ENCODE measurements at regions not wholly inside any gene's neighbourhood (a gene's known extent, or its start where the extent isn't known, plus 50 kb on each side); places are given as distances from the start of the nearest gene placed in this dataset.

DNA sequence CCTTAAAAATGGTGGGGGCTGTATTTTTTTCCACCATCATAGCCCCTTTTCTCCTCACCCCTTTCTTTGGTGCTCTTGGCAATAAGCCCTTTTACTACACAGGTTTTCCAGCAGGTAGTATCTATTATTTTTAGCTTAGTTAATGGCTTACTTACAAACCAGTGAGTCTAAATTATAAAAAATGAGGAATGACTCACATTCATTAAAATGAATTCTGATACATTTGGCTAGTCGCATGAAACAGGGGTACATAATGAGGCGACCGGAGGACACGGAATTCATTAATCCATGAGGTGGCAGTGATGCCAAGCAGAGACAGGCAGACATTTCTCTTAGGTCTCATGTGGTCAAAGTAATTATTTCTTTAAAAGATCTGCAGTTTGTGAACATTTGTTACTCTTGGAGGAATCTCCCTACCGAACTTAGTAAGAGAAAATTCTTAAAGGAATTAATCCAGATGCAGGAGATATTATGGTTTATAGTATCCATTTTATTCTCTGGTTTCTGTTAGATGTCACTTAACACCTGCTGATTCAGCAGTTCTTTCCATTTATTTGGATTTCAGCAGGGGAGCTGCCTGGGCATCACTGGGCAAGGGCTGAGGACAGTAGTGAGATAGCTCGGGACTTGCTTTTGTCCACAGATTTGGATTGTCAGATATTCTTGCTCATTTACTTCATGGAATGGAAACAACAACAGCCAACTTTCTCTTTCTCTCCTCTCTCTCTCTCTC, 575.0 kb upstream of the NR3C2 start:
- no peak for TF ChIP-seq POLR2A (IDR thresholded peaks at IDR 0.05)
- TF ChIP-seq EP300 (IDR thresholded peaks at IDR 0.05) = no peak
- no peak for TF ChIP-seq POLR2AphosphoS5 (IDR thresholded peaks at IDR 0.05)
- TF ChIP-seq, protein P1, sequence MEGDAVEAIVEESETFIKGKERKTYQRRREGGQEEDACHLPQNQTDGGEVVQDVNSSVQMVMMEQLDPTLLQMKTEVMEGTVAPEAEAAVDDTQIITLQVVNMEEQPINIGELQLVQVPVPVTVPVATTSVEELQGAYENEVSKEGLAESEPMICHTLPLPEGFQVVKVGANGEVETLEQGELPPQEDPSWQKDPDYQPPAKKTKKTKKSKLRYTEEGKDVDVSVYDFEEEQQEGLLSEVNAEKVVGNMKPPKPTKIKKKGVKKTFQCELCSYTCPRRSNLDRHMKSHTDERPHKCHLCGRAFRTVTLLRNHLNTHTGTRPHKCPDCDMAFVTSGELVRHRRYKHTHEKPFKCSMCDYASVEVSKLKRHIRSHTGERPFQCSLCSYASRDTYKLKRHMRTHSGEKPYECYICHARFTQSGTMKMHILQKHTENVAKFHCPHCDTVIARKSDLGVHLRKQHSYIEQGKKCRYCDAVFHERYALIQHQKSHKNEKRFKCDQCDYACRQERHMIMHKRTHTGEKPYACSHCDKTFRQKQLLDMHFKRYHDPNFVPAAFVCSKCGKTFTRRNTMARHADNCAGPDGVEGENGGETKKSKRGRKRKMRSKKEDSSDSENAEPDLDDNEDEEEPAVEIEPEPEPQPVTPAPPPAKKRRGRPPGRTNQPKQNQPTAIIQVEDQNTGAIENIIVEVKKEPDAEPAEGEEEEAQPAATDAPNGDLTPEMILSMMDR (IDR thresholded peaks at IDR 0.05) = no peak
- no peak overlapping the region for H3K27ac ChIP-seq
- no peak overlapping the region for H3K4me3 ChIP-seq
- 70% methylated on average over 6 of the region's 6 CpGs for WGBS
- no peaks in the 10 kb centered on the region for H3K27me3 ChIP-seq
- no peaks in the 10 kb centered on the region for H3K36me3 ChIP-seq
- H3K9me3 ChIP-seq = peaks cover 4% of the 10 kb centered on the region
- H3K4me1 ChIP-seq = no peaks in the 10 kb centered on the region
- DNase-seq (ENCODE audit: low spot score in 2 of 2) = no peak

DNA sequence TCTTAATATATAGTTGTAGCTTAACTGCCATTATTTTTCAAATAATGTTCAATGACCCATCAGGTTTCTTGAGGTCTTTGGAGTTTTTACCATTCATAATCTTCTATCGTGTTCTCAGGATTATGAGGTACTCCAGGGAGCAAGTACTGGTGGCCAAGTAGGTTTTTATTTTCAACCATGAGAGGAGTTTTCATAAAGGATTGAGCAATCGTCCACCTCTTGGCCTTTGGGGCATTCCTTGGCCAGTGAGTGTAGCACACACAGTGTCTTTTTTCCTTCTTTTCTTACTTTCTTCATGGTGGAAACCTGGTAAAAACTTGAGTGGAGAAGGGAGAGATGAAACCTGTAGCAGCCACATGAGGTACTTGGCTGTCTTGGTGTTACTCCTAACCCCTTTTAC, 567.0 kb upstream of the NR3C2 start:
- H3K27me3 ChIP-seq = no peaks in the 10 kb centered on the region
- no peak for TF ChIP-seq EP300 (IDR thresholded peaks at IDR 0.05)
- TF ChIP-seq, protein P1 (IDR thresholded peaks at IDR 0.05) = no peak
- no peak for TF ChIP-seq POLR2A (IDR thresholded peaks at IDR 0.05)
- no peak for TF ChIP-seq POLR2AphosphoS5 (IDR thresholded peaks at IDR 0.05)
- H3K27ac ChIP-seq = no peak overlapping the region
- peaks cover 7% of the 10 kb centered on the region for H3K9me3 ChIP-seq
- no peak for DNase-seq (ENCODE audit: low spot score in 2 of 2)
- H3K4me3 ChIP-seq = no peak overlapping the region
- H3K4me1 ChIP-seq = no peaks in the 10 kb centered on the region
- 87% methylated on average over 2 of the region's 2 CpGs for WGBS
- H3K36me3 ChIP-seq = no peaks in the 10 kb centered on the region

DNA sequence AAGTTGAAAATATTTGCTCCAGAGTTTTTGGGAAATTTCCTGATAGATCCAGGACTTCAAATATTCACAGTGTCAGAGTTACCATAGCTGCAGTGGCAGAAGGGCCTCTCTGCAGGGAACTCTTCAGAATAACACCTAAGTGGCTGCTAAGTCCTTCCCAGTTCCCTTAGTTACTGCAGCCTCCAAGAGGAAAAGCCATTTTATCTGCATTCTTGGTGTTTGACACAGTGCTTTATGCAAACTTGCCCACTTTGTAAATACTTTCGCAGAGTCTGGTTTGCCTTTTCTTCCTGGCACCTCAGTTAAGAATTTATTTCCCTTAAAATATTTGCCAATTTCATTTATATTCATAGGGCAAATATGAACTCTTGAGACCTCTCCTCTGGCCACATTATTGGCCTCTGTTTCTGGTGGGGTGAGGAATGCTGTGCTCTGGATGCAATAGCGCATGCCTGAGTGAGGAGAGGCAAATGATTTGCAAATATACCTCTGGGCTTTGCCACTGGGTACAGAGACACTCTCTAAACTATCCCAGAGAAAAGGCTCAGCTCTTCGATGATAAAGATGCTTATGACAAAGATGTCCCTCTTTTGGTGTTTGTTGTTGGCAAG, 566.3 kb upstream of the NR3C2 start:
- Histone ChIP-seq H3K27ac (no peak overlapping the region), H3K27me3 (no peaks in the 10 kb centered on the region), H3K4me1 (no peaks in the 10 kb centered on the region), H3K36me3 (no peaks in the 10 kb centered on the region), H3K9me3 (peaks cover 7% of the 10 kb centered on the region), H3K4me3 (no peak overlapping the region)
- TF ChIP-seq EP300 (IDR thresholded peaks at IDR 0.05) = no peak
- TF ChIP-seq, protein P1 (IDR thresholded peaks at IDR 0.05) = no peak
- no peak for TF ChIP-seq POLR2AphosphoS5 (IDR thresholded peaks at IDR 0.05)
- TF ChIP-seq POLR2A (IDR thresholded peaks at IDR 0.05) = no peak
- 82% methylated on average over 3 of the region's 3 CpGs for WGBS
- DNase-seq (ENCODE audit: low spot score in 2 of 2) = no peak

DNA sequence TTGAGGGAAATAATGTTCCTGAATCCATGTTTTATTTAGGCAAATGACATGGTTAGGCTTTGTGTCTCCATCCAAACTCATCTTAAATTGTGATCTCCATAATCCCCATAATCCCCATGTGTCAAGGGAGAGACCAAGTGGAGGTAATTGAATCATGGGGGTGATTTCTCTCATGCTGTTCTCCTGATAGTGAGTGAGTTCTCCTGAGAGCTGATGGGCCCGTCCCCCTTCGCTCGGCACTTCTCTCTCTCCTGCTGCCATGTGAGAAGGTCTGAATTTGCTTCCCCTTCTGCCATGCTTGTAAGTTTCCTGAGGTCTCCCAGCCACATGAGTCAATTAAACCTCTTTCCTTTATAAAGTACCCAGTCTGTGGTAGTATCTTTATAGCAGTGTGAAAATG, 563.0 kb upstream of the NR3C2 start:
- no peak for TF ChIP-seq POLR2A (IDR thresholded peaks at IDR 0.05)
- no peak for TF ChIP-seq EP300 (IDR thresholded peaks at IDR 0.05)
- TF ChIP-seq POLR2AphosphoS5 (IDR thresholded peaks at IDR 0.05) = no peak
- TF ChIP-seq, protein P1 (IDR thresholded peaks at IDR 0.05) = no peak
- Histone ChIP-seq H3K36me3 (no peaks in the 10 kb centered on the region), H3K27ac (no peak overlapping the region), H3K9me3 (no peaks in the 10 kb centered on the region), H3K4me1 (no peaks in the 10 kb centered on the region), H3K4me3 (no peak overlapping the region), H3K27me3 (no peaks in the 10 kb centered on the region)
- no peak for DNase-seq (ENCODE audit: low spot score in 2 of 2)
- WGBS = 88% methylated on average over 3 of the region's 3 CpGs

DNA sequence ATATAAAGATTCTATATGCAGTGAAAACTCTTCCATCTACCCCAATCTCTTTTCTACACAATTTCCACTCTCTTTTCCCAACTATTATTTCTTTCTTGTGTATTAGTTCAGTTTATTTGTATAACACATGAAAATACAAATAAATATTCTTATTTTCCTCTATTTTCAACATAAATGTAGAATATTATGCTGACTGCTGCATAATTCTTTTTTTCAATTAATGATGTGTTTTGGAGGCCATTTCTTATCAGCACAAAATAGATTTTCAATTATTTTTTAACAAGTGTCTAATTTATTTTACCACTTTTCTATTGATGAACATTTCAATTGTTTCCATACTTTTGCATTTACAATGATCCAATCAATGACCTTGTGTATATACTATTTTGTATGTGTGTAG, 557.7 kb upstream of the NR3C2 start:
- no peak overlapping the region for H3K27ac ChIP-seq
- DNase-seq (ENCODE audit: low spot score in 2 of 2) = no peak
- no peak overlapping the region for H3K4me3 ChIP-seq
- H3K36me3 ChIP-seq = no peaks in the 10 kb centered on the region
- TF ChIP-seq EP300 (IDR thresholded peaks at IDR 0.05) (no peak), POLR2AphosphoS5 (IDR thresholded peaks at IDR 0.05) (no peak), POLR2A (IDR thresholded peaks at IDR 0.05) (no peak)
- TF ChIP-seq, protein P1 (IDR thresholded peaks at IDR 0.05) = no peak
- H3K27me3 ChIP-seq = no peaks in the 10 kb centered on the region
- H3K4me1 ChIP-seq = no peaks in the 10 kb centered on the region
- no peaks in the 10 kb centered on the region for H3K9me3 ChIP-seq
